GM21723 (cell line): ENCODE measurements at regions not wholly inside any gene's neighbourhood (a gene's known extent, or its start where the extent isn't known, plus 50 kb on each side); places are given as distances from the start of the nearest gene placed in this dataset.

Experiments
- ATAC-seq: cut with Tn5 transposase; IDR thresholded peaks from one replicate; pipeline ENCODE4 v1.9.1; 2021; ENCODE audit warnings: mild to moderate bottlenecking, moderate library complexity; ENCODE audit not compliant: unreplicated experiment

DNA sequence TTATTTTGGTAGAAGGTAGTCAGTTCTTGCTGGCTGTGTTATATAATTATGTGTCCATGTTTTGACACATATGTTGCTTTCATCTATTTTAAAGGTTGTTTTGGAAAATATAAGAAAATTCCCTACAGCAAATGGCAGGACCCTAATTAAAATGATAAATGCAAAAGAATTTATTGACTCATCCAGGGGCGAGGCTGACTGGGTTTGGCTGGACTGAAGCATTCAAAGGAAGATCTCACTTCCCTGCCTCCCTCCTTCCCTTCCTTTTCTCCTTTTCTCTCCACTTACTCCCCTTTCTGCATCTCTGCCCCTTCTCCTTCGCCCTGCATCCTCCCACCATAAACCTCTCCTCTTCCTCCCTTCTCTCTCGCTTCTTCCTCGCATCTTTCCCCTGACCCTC, 129.6 kb downstream of the SNAPC1 start:
- ATAC-seq, result no peak

- no peak for ATAC-seq
These were observed 131.2 kb downstream of the SNAPC1 start for GRCh38 chr14:61893371-61893940.

DNA sequence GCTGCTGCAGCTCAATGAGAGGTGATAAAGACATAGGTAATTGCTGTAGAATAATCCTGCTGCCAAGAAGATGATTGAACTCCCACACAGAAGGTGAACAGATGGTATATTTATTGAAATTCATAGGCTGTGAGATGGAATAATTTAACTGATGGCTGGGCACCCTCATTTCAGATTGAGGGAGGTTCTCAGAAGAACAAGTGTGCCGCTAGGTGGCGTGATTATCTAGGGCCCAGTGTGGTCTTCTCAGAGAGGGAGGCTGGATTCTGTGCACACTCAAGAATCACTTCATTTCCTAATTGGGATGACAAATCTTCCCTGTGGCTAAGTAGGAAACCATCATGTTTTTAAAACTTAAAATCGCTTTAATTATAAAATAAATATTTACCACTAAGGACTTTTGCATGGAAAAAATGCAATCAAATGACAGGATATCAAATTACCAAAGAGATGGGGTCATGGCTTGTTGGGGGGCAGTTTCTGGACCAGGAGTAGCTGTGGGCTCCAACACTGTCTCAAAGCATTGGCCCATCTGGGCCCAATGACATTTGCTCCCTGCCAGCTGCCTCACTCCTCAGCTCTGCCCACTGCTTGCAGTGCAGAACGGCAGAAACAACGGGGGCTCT, 132.3 kb downstream of the SNAPC1 start:
- ATAC-seq, result no peak

DNA sequence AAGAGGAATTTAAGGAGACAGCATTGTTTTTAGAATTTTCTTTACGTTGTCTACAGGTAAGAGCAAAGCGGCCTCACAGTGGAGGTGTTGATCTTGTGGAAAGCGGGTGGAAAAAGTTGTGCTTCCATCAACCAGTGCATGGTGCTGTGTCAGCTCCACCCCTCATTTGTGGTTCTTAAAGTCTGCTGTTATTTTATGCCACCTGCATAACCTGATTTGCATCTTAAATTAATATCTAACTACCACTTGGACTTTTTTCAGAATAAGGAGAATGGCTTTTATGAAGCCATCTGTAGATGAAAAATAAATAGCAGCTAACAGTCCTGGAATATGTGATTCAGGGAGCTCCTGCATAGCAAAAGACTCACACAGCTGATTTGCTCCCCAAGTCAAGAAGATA, 135.1 kb downstream of the SNAPC1 start:
- no peak for ATAC-seq

GRCh38 chr14:61898568-61898967, 136.3 kb downstream of the SNAPC1 start:
- ATAC-seq, result no peak

DNA sequence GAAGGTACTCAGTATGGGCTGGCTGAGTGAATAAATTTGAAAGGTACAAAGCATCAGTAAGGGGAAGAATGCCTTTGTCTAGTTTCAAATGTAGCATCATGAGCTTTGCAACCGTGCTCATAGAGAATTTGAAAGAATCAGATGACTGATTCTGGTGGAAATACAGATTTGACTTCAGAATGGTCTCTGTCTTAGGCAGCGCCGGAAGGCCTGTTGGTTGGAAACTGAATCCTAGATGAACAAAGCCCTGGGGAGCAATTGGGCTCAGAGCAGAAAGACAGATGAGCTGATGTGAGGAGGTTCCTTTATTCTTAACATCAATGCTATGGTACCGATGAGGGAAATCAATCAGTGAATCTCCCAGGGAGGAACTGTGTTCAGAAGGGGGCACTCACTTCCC, 137.3 kb downstream of the SNAPC1 start:
- ATAC-seq, result no peak

DNA sequence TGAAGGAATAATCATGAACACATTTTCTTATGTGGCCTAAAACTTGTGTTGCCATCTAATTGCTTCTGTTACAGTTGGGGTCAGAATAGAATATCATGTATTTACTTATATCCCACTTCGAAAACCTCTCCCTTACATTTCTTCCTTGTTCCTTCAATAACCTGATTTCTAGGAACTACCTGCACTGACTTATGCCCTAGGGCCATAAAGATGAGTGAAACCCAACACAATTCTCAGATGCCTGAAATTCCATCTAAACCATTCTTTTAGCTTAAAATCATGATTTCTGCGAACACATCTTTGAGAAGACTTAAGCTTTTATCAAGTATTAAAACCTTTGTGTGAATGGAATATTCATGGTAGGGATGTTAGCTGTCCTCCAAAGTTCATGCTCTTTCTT, 142.7 kb downstream of the SNAPC1 start:
- no peak for ATAC-seq

- no peak for ATAC-seq
These were observed 149.4 kb downstream of the SNAPC1 start for GRCh38 chr14:61911574-61911973.

GRCh38 chr14:61918998-61919397, 156.8 kb downstream of the SNAPC1 start:
- ATAC-seq, result no peak

GRCh38 chr14:61923348-61923747, 161.1 kb downstream of the SNAPC1 start:
- no peak for ATAC-seq

DNA sequence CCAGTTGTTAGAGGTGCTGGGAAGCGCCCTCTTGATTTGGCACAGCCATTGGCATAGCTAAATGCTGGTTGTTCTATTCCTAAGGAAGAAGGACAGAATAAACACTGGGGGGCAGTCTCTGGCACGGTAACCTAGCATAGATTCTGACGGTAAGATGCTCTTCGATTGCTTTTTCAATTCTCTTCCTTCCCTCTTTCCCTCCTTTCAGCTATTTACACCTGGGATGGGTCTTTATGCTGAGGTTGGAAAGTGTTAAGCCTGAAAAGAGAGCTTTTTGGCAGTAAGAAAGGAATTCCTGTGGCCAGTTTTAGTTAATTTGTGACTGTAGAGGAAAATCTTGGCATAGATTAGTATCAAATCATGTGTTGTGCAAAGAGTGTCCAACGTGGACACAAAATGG, 162.8 kb downstream of the SNAPC1 start:
- ATAC-seq, result no peak

GRCh38 chr14:61925732-61926435, 163.7 kb downstream of the SNAPC1 start:
- ATAC-seq, result no peak

DNA sequence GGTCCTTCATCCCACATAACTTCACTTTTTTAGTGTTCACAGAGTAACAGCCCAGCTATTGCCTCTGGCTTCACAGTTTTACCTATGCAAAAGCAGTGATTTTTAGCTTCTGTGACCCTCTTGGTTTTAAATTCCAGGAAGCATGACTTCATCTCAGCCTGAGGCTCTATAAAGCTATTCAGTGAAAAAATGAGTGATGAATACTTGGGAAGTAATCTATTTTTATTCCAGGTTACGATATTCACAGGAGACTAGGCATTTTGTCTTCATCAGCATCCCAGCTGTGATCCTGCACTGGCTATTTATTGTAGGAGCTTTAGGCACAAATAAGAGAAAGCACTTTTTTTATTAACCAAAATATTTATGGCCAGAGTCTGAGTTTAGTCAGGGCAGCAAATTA, 164.8 kb downstream of the SNAPC1 start:
- no peak for ATAC-seq

DNA sequence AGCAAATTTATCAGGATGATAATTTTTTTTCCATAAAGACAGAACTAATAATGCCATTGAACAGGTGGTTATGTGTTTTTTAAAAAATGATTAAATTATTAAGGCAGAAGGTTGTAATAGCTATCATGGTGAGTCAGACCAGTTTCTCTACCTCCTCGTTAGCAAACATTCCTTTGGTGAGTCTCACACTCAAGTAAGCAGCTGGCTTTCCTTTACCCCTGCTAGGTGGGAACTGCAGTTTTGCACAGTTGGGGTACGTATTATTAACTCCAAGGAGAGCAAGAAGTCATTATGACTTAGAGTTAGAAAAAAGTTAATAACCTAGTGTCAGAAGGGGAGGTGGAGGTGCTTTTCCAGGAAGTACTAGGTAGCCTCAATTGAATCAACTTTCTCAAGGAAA, 165.3 kb downstream of the SNAPC1 start:
- no peak for ATAC-seq

DNA sequence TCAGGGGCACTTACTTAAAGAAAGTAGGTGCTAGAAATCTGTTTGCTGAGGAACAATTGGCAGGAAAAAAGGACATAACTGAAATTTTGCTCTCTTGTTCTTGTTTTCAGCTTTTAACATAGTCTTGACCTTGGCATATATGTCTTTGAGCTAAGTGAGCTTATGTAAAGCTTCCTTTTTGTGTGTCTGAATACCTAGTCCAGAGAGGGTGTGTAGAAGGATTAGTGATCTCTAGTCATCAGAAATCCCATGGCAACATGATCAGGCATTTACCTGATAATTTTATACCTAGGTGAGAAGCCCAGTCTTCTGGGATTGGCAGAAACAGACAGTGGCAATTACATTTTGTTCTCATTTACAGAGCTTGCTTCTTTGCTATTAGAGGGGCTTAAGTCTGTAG, 166.1 kb downstream of the SNAPC1 start:
- ATAC-seq, result no peak

- no peak for ATAC-seq
These were observed 166.5 kb downstream of the SNAPC1 start for GRCh38 chr14:61928701-61929100.

- ATAC-seq, result no peak
These were observed 167.4 kb downstream of the SNAPC1 start for GRCh38 chr14:61929651-61930050.

- no peak for ATAC-seq
These were observed 168.1 kb downstream of the SNAPC1 start for GRCh38 chr14:61930101-61930857.

- no peak for ATAC-seq
These were observed 170.8 kb downstream of the SNAPC1 start for GRCh38 chr14:61932974-61933373.

DNA sequence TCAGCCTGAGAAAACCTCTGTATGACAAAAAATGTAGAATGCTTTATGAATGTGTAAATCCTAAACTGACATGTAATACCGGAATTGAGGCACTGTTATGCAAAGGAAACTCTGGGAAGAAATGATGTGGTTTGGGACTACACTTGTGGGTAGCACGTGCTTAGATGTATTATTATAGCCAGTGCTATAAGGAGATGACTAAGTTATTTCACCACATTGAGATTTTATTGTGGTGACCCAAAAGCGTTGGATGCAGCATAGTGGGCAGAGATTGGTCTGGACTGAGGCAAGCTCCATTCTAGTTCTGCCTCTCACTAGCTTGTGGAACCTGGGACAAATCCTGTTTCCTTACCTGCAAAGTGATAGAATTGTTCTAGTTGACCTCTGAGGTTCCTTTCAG, 172.2 kb downstream of the SNAPC1 start:
- ATAC-seq, result no peak

DNA sequence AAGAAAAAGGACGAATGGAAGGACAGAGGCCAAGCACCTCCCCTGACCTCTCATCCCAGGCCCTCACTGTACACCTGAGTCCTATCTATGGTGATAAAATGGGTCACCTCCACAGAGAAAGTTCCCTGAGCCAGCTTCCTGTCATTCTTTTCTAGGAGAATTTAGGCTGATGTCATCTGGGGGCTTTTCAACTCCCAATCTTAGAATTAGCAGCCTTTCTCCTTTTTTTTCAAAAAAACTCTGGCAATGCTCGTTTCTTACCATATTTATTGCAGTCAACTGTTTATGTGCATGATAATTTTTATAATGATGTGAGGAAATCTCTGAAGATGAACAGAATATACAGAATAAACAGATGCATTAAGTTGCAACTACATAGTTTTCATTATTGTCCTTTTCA, 177.6 kb downstream of the SNAPC1 start:
- ATAC-seq, result no peak
